Astrocyte (in vitro differentiated cells and primary cell): ENCODE measurements at regions not wholly inside any gene's neighbourhood (a gene's known extent, or its start where the extent isn't known, plus 50 kb on each side); places are given as distances from the start of the nearest gene placed in this dataset.

Experiments
- DNase-seq: peaks from one replicate; pipeline ENCODE4 v3.0.0-alpha.2; 2010; ENCODE audit warnings: low read depth
- FAIRE-seq: peaks from 2 replicates; lab custom pipeline; 2011; peaks lifted over from hg19 to GRCh38; lab: Jason Lieb, UNC
- H2AFZ ChIP-seq: 2 replicates; pipeline ENCODE4 v1.6.0; 2012; ENCODE audit warnings: low read depth, low read length, inconsistent platforms
- H3K27ac ChIP-seq: 2 replicates; pipeline ENCODE4 v1.5.1; 2011; ENCODE audit warnings: low read depth, low read length, inconsistent platforms
- H3K27me3 ChIP-seq: 2 replicates; pipeline ENCODE4 v1.6.0; 2011; ENCODE audit warnings: low read length, inconsistent platforms; ENCODE audit not compliant: insufficient read depth
- H3K36me3 ChIP-seq: 2 replicates; pipeline ENCODE4 v1.5.1; 2011; ENCODE audit warnings: low read length, inconsistent platforms; ENCODE audit not compliant: insufficient read depth
- H3K4me1 ChIP-seq: 2 replicates; pipeline ENCODE4 v1.5.1; 2011; ENCODE audit warnings: low read length, inconsistent platforms; ENCODE audit not compliant: insufficient read depth
- H3K4me2 ChIP-seq: 2 replicates; pipeline ENCODE4 v1.6.0; 2012; ENCODE audit warnings: low read length, inconsistent platforms
- H3K4me3 ChIP-seq: 2 replicates; pipeline ENCODE4 v1.5.1; 2011; ENCODE audit warnings: low read depth, mild to moderate bottlenecking, low read length, inconsistent platforms; ENCODE audit not compliant: insufficient read depth
- H3K79me2 ChIP-seq: 2 replicates; pipeline ENCODE4 v1.6.0; 2012; ENCODE audit warnings: mild to moderate bottlenecking, low read length, inconsistent platforms; ENCODE audit not compliant: insufficient read depth
- H3K9ac ChIP-seq: 2 replicates; pipeline ENCODE4 v1.6.0; 2012; ENCODE audit warnings: mild to moderate bottlenecking, low read length, inconsistent platforms
- H3K9me3 ChIP-seq: 2 replicates; pipeline ENCODE4 v1.5.1; 2012; ENCODE audit warnings: low read depth, mild to moderate bottlenecking, low read length, inconsistent platforms; ENCODE audit not compliant: insufficient read depth
- H4K20me1 ChIP-seq: 2 replicates; pipeline ENCODE4 v1.6.0; 2012; ENCODE audit warnings: low read length, inconsistent platforms; ENCODE audit not compliant: insufficient read depth
- H3K27ac Mint-ChIP-seq: one replicate; pipeline ENCODE4 v1.8.0; 2021; ENCODE audit warnings: mild to moderate bottlenecking, mixed read lengths; ENCODE audit not compliant: unreplicated experiment
- H3K27me3 Mint-ChIP-seq: one replicate; pipeline ENCODE4 v1.8.0; 2021; ENCODE audit warnings: low read depth, mixed read lengths; ENCODE audit not compliant: unreplicated experiment
- H3K36me3 Mint-ChIP-seq: one replicate; pipeline ENCODE4 v1.8.0; 2021; ENCODE audit warnings: low read depth, mixed read lengths; ENCODE audit not compliant: unreplicated experiment
- H3K4me1 Mint-ChIP-seq: one replicate; pipeline ENCODE4 v1.8.0; 2021; ENCODE audit warnings: low read depth, mixed read lengths; ENCODE audit not compliant: unreplicated experiment
- H3K4me3 Mint-ChIP-seq: one replicate; pipeline ENCODE4 v1.8.0; 2021; ENCODE audit warnings: mild to moderate bottlenecking, moderate library complexity, mixed read lengths; ENCODE audit not compliant: unreplicated experiment
- H3K9me3 Mint-ChIP-seq: one replicate; pipeline ENCODE4 v1.8.0; 2021; ENCODE audit warnings: mild to moderate bottlenecking, mixed read lengths; ENCODE audit not compliant: unreplicated experiment
- EZH2 ChIP-seq: IDR thresholded peaks from 2 replicates; pipeline ENCODE4 v1.6.1; 2012; ENCODE audit warnings: mild to moderate bottlenecking, low read length, inconsistent platforms; ENCODE audit not compliant: insufficient read depth
- TF ChIP-seq, protein P1 (sequence below): IDR thresholded peaks from 2 replicates; pipeline ENCODE4 v1.5.1; 2011; ENCODE audit warnings: low read depth, mild to moderate bottlenecking, inconsistent platforms, low read length, moderate library complexity; ENCODE audit not compliant: insufficient read depth

- Histone ChIP-seq H3K27ac (no peak overlapping the region), H3K27me3 (no peaks in the 10 kb centered on the region), H2AFZ (no peak overlapping the region), H3K9me3 (peaks cover 4% of the 10 kb centered on the region), H3K9ac (no peak overlapping the region), H4K20me1 (no peaks in the 10 kb centered on the region), H3K36me3 (no peaks in the 10 kb centered on the region), H3K4me3 (no peak overlapping the region), H3K4me2 (no peak overlapping the region), H3K79me2 (no peaks in the 10 kb centered on the region), H3K4me1 (no peaks in the 10 kb centered on the region)
- H3K27me3 Mint-ChIP-seq: no peaks in the 10 kb centered on the region
- H3K27ac Mint-ChIP-seq: no peak overlapping the region
- H3K36me3 Mint-ChIP-seq: peaks cover 3% of the 10 kb centered on the region
- no peak overlapping the region for H3K4me3 Mint-ChIP-seq
- peaks cover 38% of the 10 kb centered on the region for H3K9me3 Mint-ChIP-seq
- no peaks in the 10 kb centered on the region for H3K4me1 Mint-ChIP-seq
- TF ChIP-seq, protein P1, sequence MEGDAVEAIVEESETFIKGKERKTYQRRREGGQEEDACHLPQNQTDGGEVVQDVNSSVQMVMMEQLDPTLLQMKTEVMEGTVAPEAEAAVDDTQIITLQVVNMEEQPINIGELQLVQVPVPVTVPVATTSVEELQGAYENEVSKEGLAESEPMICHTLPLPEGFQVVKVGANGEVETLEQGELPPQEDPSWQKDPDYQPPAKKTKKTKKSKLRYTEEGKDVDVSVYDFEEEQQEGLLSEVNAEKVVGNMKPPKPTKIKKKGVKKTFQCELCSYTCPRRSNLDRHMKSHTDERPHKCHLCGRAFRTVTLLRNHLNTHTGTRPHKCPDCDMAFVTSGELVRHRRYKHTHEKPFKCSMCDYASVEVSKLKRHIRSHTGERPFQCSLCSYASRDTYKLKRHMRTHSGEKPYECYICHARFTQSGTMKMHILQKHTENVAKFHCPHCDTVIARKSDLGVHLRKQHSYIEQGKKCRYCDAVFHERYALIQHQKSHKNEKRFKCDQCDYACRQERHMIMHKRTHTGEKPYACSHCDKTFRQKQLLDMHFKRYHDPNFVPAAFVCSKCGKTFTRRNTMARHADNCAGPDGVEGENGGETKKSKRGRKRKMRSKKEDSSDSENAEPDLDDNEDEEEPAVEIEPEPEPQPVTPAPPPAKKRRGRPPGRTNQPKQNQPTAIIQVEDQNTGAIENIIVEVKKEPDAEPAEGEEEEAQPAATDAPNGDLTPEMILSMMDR: no peak
- TF ChIP-seq EZH2: no peak
- no peak for DNase-seq
- no peak for FAIRE-seq
These were observed 75.7 kb upstream of the UST start for GRCh38 chr6:148671085-148671484.

GRCh38 chr6:148671952-148672351 lies 74.9 kb upstream of the UST start:
- H2AFZ ChIP-seq: no peak overlapping the region
- TF ChIP-seq EZH2: no peak
- TF ChIP-seq, protein P1: no peak
- H3K4me2 ChIP-seq: no peak overlapping the region
- Mint-ChIP-seq H3K27me3 (no peaks in the 10 kb centered on the region), H3K4me1 (no peaks in the 10 kb centered on the region), H3K36me3 (peaks cover 3% of the 10 kb centered on the region), H3K9me3 (peaks cover 30% of the 10 kb centered on the region), H3K27ac (no peak overlapping the region), H3K4me3 (no peak overlapping the region)
- no peaks in the 10 kb centered on the region for H3K4me1 ChIP-seq
- no peaks in the 10 kb centered on the region for H3K79me2 ChIP-seq
- FAIRE-seq: no peak
- no peaks in the 10 kb centered on the region for H3K36me3 ChIP-seq
- H3K9ac ChIP-seq: no peak overlapping the region
- no peaks in the 10 kb centered on the region for H4K20me1 ChIP-seq
- H3K27me3 ChIP-seq: no peaks in the 10 kb centered on the region
- H3K4me3 ChIP-seq: no peak overlapping the region
- peaks cover 4% of the 10 kb centered on the region for H3K9me3 ChIP-seq
- H3K27ac ChIP-seq: no peak overlapping the region
- no peak for DNase-seq

- no peak overlapping the region for H3K27ac Mint-ChIP-seq
- H3K36me3 Mint-ChIP-seq: peaks cover 3% of the 10 kb centered on the region
- H3K9me3 Mint-ChIP-seq: peaks cover 17% of the 10 kb centered on the region
- Histone ChIP-seq H3K27ac (no peak overlapping the region), H3K4me2 (no peak overlapping the region), H3K4me1 (no peaks in the 10 kb centered on the region), H3K9ac (no peak overlapping the region), H2AFZ (no peak overlapping the region), H3K79me2 (no peaks in the 10 kb centered on the region), H3K36me3 (no peaks in the 10 kb centered on the region), H4K20me1 (no peaks in the 10 kb centered on the region), H3K4me3 (no peak overlapping the region), H3K27me3 (no peaks in the 10 kb centered on the region), H3K9me3 (peaks cover 4% of the 10 kb centered on the region)
- H3K4me3 Mint-ChIP-seq: no peak overlapping the region
- H3K27me3 Mint-ChIP-seq: no peaks in the 10 kb centered on the region
- FAIRE-seq: no peak
- TF ChIP-seq, protein P1: no peak
- TF ChIP-seq EZH2: no peak
- DNase-seq: no peak
- H3K4me1 Mint-ChIP-seq: no peaks in the 10 kb centered on the region
These were observed 72.5 kb upstream of the UST start for GRCh38 chr6:148674306-148674705.
